ENCODE measurements at regions not wholly inside any gene's neighbourhood (a gene's known extent, or its start where the extent isn't known, plus 50 kb on each side); places are given as distances from the start of the nearest gene placed in this dataset.

DNA sequence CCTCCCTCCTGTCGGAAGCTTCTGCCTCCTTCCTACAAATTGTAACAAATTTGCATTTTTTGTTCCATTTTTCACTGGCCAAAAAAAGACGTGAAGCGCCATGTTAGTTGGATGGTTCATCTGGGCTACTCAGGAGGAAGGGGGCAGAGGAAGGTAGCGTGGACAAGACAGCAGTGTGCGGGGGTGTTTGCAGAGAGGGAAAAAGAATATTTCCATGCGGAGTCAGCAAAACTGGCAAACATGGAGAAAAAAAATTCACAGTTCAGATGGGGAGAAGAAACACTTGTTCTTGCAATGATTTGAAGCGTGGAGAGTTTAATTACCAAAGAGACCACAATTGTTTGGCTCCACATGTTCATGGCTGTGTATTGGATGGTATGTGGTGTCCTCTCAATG is 138.8 kb upstream of the ERCC4 start:
- DNase-seq (ENCODE audit: low read depth in 4 of 4, low spot score in 3 of 4), result no peak

GRCh38 chr16:13781575-13782338 is 138.2 kb upstream of the ERCC4 start:
- no peak for DNase-seq (ENCODE audit: low read depth in 4 of 4, low spot score in 3 of 4)

GRCh38 chr16:13791095-13791494 is 128.9 kb upstream of the ERCC4 start:
- DNase-seq (ENCODE audit: low read depth in 4 of 4, low spot score in 3 of 4), result peak in 1 of 4 donors; percentile 7

GRCh38 chr16:13793841-13794409 is 126.0 kb upstream of the ERCC4 start:
- no peak for DNase-seq (ENCODE audit: low read depth in 4 of 4, low spot score in 3 of 4)

- no peak for DNase-seq (ENCODE audit: low read depth in 4 of 4, low spot score in 3 of 4)
Observed at GRCh38 chr16:13795131-13795530, 124.8 kb upstream of the ERCC4 start.

- DNase-seq (ENCODE audit: low read depth in 4 of 4, low spot score in 3 of 4), result no peak
Observed at GRCh38 chr16:13797718-13798117, 122.2 kb upstream of the ERCC4 start.

- no peak for DNase-seq (ENCODE audit: low read depth in 4 of 4, low spot score in 3 of 4)
Observed at GRCh38 chr16:13798211-13798610, 121.7 kb upstream of the ERCC4 start.

- DNase-seq (ENCODE audit: low read depth in 4 of 4, low spot score in 3 of 4), result no peak
Observed at GRCh38 chr16:13803974-13804373, 116.0 kb upstream of the ERCC4 start.

GRCh38 chr16:13805951-13806350 is 114.0 kb upstream of the ERCC4 start:
- no peak for DNase-seq (ENCODE audit: low read depth in 4 of 4, low spot score in 3 of 4)

- peak in 2 of 4 donors; percentile 12 for DNase-seq (ENCODE audit: low read depth in 4 of 4, low spot score in 3 of 4)
Observed at GRCh38 chr16:13806671-13807070, 113.3 kb upstream of the ERCC4 start.

DNA sequence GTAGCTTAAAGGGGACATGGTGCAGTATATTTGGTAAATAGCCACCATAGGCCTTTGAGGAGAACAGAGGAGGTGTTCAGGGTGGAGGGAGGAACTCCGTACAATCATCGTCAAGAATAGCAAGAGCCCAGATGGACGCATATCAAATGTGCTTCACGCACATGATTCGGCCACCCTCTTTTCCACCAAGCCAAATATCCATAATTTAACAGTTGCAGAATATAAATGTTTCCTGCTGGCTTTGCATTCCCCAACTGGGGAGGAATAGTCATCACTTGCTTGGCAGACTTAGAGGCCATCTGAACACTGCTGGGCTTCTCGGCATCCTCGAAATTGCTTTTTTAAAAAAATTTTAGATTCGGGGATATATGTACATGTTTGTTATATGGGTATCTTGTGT is 111.9 kb upstream of the ERCC4 start:
- DNase-seq (ENCODE audit: low read depth in 4 of 4, low spot score in 3 of 4), result no peak

- no peak for DNase-seq (ENCODE audit: low read depth in 4 of 4, low spot score in 3 of 4)
Observed at GRCh38 chr16:13809765-13810164, 110.2 kb upstream of the ERCC4 start.

DNA sequence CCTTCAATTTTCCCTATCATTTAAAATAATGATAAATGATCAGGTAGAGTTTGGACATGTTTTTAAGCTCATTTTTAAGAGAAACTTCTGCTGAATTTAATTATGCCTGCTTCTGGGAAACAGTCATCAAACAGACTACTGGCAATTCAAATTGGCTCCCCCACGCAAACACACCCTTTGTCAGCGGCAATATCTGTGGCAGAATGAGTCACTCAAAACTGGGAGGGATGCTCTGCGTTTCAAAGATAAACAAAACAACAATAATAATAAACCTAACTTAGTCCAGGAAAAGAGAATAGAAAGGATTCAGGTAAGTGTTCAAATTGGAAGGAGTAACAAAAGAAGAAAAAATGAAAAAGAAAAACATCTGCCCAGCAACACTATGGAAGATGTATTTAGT is 108.1 kb upstream of the ERCC4 start:
- no peak for DNase-seq (ENCODE audit: low read depth in 4 of 4, low spot score in 3 of 4)

DNA sequence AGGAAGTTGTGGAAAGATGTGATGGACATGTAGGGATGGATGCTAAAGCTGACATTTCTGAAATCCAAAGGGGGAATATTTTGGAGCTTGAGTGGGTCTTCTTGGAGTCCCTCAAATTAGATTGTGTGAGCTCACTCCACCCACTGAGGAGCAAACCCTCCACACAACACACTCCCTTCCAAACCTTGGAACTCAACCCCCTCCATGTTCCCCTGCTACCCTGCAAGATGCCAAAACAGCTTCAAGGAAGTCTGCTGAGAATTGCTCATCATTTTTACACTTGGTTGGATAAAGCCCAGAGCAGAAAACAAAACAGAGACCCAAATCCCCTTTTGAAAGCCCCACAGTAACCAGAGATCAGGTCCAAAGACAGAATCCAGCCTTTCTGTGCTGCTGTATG is 103.3 kb upstream of the ERCC4 start:
- no peak for DNase-seq (ENCODE audit: low read depth in 4 of 4, low spot score in 3 of 4)

- no peak for DNase-seq (ENCODE audit: low read depth in 4 of 4, low spot score in 3 of 4)
Observed at GRCh38 chr16:13823501-13823900, 96.5 kb upstream of the ERCC4 start.

- DNase-seq (ENCODE audit: low read depth in 4 of 4, low spot score in 3 of 4), result no peak
Observed at GRCh38 chr16:13829697-13830299, 90.2 kb upstream of the ERCC4 start.

DNA sequence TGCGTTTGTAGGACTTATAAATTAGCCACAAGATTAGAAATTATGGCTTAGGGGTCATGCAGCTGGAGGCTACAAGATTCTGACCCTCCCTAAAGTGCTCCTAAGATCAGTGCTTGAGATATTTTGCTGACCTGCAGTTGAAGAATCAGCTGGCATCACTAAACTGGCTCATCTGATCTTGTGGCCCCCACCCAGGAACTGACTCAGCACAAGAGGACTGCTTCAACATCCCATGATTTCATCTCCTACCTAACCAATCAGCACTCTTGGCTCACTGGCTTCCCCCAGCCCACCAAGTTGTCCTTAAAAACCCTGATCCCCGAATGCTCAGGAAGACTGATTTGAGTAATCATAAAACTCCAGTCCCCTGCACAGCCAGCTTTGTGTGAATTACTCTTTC is 86.4 kb upstream of the ERCC4 start:
- no peak for DNase-seq (ENCODE audit: low read depth in 4 of 4, low spot score in 3 of 4)

DNA sequence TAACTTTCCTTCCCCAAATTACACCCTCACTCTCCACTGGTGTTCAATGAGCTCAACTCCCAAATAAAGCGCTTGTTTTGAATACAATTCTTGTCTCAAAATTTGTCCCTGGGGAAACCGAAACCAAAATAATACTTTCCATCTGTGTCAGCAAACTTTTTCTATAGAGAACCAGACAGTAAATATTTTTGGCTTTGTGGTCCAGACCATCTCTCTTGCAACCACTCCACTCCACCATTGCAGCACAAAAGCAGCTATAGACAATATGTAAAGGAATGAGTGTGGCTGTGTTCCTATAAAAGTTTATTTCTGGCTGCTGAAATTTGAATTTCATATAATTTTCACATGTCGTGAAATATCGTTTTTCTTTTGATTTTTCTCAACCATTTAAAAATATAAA is 84.6 kb upstream of the ERCC4 start:
- DNase-seq (ENCODE audit: low read depth in 4 of 4, low spot score in 3 of 4), result no peak

DNA sequence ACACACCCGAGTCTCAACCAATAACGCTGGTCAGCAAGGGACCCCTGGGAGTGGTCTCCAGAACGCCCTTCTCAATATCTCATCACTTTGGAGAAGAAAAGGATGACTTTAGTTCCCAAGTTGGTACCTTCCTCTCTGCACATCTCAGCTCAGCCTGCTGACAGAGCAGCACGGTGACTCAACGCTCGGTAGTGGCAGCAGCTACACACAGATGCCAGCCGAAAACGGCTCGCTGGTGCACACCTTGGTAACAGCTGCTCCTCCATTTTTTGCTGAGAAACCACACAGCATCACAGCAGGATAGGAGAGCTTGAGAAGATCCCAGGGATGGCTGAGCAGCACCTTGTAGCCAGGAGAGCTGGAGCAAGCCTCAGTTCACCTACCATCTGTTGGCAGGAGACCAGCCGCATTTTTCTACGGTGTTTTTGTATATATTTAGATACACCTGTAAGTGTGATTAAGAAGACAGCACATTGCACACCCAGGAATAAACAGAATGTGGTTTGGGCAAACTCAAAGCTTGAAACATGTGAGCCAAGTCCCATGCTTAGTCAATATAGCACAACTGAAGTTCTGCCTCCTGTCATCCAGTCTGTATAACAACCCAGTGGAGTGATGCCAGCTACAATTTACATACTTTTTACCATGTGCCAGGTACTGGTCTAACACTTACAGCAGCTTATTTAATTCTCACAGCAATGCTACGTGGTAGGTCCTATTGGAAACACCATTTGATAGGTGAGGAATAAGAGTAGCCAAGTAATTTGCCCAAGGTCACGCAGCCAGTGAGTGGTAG is 83.8 kb upstream of the ERCC4 start:
- DNase-seq (ENCODE audit: low read depth in 4 of 4, low spot score in 3 of 4), result no peak

DNA sequence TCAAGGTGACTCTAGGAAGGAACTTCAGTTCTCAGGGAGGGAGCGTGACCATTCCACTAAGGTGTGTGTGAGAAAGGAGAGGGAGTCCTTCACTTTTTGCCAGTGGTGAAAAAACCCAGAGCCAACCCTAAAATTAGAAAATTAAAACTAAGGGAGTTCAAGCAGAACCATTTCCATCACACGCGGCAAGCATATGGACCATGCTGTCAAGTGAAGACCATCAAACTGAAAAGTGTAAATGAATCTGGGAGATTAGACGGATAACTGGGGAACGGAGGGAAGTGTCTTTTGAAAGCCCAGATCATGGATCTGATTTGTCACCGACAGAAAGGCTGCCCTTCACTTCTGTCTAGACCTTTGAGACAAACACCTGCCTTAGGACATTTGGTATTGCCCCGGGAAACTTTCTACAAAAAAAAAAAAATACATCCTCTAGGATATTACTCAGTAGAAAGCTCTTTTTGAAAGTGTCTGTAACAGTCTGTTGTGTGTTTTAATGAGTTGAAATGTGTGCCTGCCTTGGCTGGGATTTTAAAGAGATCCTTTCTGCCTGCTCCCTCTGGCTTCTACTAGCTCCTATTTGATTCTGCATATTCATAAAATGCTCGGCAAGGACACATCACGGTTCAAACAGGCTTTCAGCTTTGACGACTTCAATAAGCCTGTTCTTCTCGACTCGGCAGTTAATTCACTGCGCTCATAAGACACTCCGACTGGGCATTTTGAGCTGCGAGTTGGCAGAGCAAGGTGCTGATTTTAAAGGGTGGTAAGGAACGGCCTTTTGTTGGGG is 81.4 kb upstream of the ERCC4 start:
- DNase-seq (ENCODE audit: low read depth in 4 of 4, low spot score in 3 of 4), result no peak

DNA sequence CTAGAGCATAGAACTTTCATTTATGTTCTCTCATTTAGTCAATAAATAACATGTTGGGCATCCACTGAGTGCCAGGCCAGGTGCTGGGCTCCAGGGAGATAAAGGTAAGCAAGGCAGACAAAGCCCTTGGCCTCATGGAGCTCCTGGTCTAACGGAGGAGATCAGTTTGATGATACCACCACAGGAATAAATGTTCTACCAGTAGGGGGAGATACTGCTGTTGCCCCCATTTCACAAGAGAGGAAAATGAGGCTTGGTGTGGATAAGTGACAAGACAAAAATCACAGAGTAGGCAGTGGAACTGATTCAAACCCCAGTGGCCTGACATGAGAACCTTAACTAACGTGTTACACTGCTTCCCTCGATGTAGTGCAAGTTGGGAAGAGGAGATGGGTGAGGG is 80.4 kb upstream of the ERCC4 start:
- no peak for DNase-seq (ENCODE audit: low read depth in 4 of 4, low spot score in 3 of 4)
